ENCODE measurements at regions not wholly inside any gene's neighbourhood (a gene's known extent, or its start where the extent isn't known, plus 50 kb on each side); places are given as distances from the start of the nearest gene placed in this dataset.

GRCh38 chr1:81327103-81327710 is 473.5 kb upstream of the ADGRL2 start:
- TF ChIP-seq CTCF (IDR thresholded peaks at IDR 0.05; ENCODE audit: insufficient read depth, low read length, poor library complexity, severe bottlenecking) (no peak), EZH2phosphoT487 (conservative IDR thresholded peaks at IDR 0.05; ENCODE audit: low read length) (no peak)

All from SU-DHL-6 (cell line).